ENCODE measurements at regions not wholly inside any gene's neighbourhood (a gene's known extent, or its start where the extent isn't known, plus 50 kb on each side); places are given as distances from the start of the nearest gene placed in this dataset.

GRCh38 chr4:167290678-167291077 is 56.4 kb upstream of the SPOCK3 start:
- TF ChIP-seq, protein P1, sequence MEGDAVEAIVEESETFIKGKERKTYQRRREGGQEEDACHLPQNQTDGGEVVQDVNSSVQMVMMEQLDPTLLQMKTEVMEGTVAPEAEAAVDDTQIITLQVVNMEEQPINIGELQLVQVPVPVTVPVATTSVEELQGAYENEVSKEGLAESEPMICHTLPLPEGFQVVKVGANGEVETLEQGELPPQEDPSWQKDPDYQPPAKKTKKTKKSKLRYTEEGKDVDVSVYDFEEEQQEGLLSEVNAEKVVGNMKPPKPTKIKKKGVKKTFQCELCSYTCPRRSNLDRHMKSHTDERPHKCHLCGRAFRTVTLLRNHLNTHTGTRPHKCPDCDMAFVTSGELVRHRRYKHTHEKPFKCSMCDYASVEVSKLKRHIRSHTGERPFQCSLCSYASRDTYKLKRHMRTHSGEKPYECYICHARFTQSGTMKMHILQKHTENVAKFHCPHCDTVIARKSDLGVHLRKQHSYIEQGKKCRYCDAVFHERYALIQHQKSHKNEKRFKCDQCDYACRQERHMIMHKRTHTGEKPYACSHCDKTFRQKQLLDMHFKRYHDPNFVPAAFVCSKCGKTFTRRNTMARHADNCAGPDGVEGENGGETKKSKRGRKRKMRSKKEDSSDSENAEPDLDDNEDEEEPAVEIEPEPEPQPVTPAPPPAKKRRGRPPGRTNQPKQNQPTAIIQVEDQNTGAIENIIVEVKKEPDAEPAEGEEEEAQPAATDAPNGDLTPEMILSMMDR (conservative IDR thresholded peaks at IDR 0.05) = peak; percentile 70
- no peaks in the 10 kb centered on the region for H3K4me1 Mint-ChIP-seq
- peaks cover 5% of the 10 kb centered on the region for H3K36me3 Mint-ChIP-seq (ENCODE audit: low read depth)
- peaks cover 7% of the 10 kb centered on the region for H3K9me3 Mint-ChIP-seq
- no peak overlapping the region for H3K27ac Mint-ChIP-seq (ENCODE audit: unreplicated experiment)
- DNase-seq (ENCODE audit: low read depth, low spot score) = no peak
- no peak overlapping the region for H3K4me3 Mint-ChIP-seq
- no peaks in the 10 kb centered on the region for H3K27me3 Mint-ChIP-seq (ENCODE audit: low read depth)

DNA sequence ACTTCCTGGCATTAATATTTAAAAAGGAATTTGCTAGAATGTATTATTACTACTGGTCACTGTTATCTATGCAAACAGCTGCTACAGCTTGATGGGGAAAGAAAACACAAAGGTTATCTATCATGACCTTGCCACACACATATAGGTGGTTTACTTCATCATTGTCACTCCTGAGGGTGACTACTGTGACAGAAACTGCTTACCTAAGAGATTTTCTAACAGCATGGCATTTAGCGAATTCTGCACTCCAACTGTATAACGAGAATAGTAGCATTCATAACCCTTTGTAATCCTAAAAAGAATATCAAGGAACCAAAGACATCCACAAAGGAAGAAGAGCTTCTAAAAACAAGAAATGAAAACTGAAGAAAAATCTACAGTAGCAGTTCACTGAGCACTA is 74.6 kb upstream of the SPOCK3 start:
- Mint-ChIP-seq H3K4me3 (no peak overlapping the region), H3K9me3 (no peaks in the 10 kb centered on the region), H3K4me1 (no peaks in the 10 kb centered on the region), H3K36me3 (ENCODE audit: low read depth) (no peaks in the 10 kb centered on the region), H3K27ac (ENCODE audit: unreplicated experiment) (no peak overlapping the region), H3K27me3 (ENCODE audit: low read depth) (no peaks in the 10 kb centered on the region)
- TF ChIP-seq, protein P1 (conservative IDR thresholded peaks at IDR 0.05) = no peak
- DNase-seq (ENCODE audit: low read depth, low spot score) = no peak

DNA sequence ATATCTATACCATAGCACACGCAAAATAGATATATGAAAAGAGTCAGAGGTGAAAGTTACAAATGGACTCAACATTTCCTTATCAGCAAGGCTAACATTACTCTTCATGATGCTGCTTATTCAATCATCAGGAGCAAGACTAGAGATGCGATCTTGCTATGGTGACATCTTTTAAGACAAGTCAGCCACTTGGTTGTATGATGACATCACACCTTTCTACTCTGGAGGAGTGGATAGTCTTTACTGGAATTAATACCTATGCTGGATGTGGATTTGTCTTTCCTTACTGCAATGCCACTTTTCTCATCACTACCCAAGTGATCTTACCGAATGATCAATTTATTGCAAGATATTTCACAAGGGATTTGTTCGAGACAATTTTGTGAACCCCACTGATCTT is 87.0 kb upstream of the SPOCK3 start:
- TF ChIP-seq, protein P1 (conservative IDR thresholded peaks at IDR 0.05) = no peak
- no peak for DNase-seq (ENCODE audit: low read depth, low spot score)
- H3K27me3 Mint-ChIP-seq (ENCODE audit: low read depth) = no peaks in the 10 kb centered on the region
- H3K36me3 Mint-ChIP-seq (ENCODE audit: low read depth) = no peaks in the 10 kb centered on the region
- H3K9me3 Mint-ChIP-seq = no peaks in the 10 kb centered on the region
- H3K4me3 Mint-ChIP-seq = no peak overlapping the region
- H3K4me1 Mint-ChIP-seq = no peaks in the 10 kb centered on the region
- no peak overlapping the region for H3K27ac Mint-ChIP-seq (ENCODE audit: unreplicated experiment)

GRCh38 chr4:167339781-167340180 is 105.5 kb upstream of the SPOCK3 start:
- H3K36me3 Mint-ChIP-seq (ENCODE audit: low read depth) = no peaks in the 10 kb centered on the region
- no peak overlapping the region for H3K4me3 Mint-ChIP-seq
- H3K27me3 Mint-ChIP-seq (ENCODE audit: low read depth) = no peaks in the 10 kb centered on the region
- H3K27ac Mint-ChIP-seq (ENCODE audit: unreplicated experiment) = no peak overlapping the region
- H3K4me1 Mint-ChIP-seq = no peaks in the 10 kb centered on the region
- TF ChIP-seq, protein P1 (conservative IDR thresholded peaks at IDR 0.05) = no peak
- no peak for DNase-seq (ENCODE audit: low read depth, low spot score)
- H3K9me3 Mint-ChIP-seq = peaks cover 6% of the 10 kb centered on the region

DNA sequence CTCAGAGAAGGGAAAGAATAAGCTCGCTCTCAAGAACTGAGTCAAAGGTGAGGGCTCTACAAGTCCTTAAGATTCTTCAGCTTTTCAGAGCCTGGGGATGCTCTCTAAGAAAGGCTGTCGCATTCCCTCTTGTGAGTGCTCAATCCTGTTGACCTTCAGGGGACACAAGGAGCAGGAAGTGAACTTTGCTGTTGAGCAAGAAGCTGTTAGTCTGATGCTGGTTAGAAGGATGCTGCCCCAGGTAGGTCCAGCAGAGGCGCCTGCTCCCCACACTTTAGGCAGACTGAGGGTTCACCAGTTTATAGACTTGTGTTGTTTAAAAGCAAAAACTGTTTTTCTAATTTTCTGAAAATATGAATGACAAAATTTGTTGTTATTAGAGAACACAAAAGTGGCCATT is 125.4 kb upstream of the SPOCK3 start:
- DNase-seq (ENCODE audit: low read depth, low spot score) = no peak
- no peak overlapping the region for H3K4me3 Mint-ChIP-seq
- TF ChIP-seq, protein P1 (conservative IDR thresholded peaks at IDR 0.05) = no peak
- H3K27me3 Mint-ChIP-seq (ENCODE audit: low read depth) = no peaks in the 10 kb centered on the region
- no peaks in the 10 kb centered on the region for H3K4me1 Mint-ChIP-seq
- H3K36me3 Mint-ChIP-seq (ENCODE audit: low read depth) = no peaks in the 10 kb centered on the region
- no peak overlapping the region for H3K27ac Mint-ChIP-seq (ENCODE audit: unreplicated experiment)
- H3K9me3 Mint-ChIP-seq = no peaks in the 10 kb centered on the region

Measured in neural crest cell (in vitro differentiated cells).